Parathyroid adenoma (tissue), 2 donors: ENCODE measurements at regions not wholly inside any gene's neighbourhood (a gene's known extent, or its start where the extent isn't known, plus 50 kb on each side); places are given as distances from the start of the nearest gene placed in this dataset.
"Not testable (repeated sequence)": the region's sequence is repeated elsewhere in the genome, so short reads cannot be mapped to it uniquely, and the experiment has no call there.

Experiments used
- H2AFZ ChIP-seq: fragments of 300-600 bp; sonication (generic); one replicate; pipeline ENCODE4 v1.7.0; 2017; ENCODE audit warnings: antibody characterized with exemption, mild to moderate bottlenecking
- H3K27ac ChIP-seq: fragments of 300-600 bp; sonication (generic); one replicate; pipeline ENCODE4 v1.7.0; 2017
- H3K27me3 ChIP-seq: fragments of 300-600 bp; sonication (generic); one replicate; pipeline ENCODE4 v1.7.0; 2017; ENCODE audit warnings: low read length; ENCODE audit not compliant: control insufficient read depth, insufficient read depth
- H3K36me3 ChIP-seq: fragments of 300-600 bp; sonication (generic); one replicate; pipeline ENCODE4 v1.7.0; 2017; ENCODE audit warnings: low read length; ENCODE audit not compliant: control insufficient read depth, insufficient read depth
- H3K4me1 ChIP-seq: fragments of 300-600 bp; sonication (generic); one replicate; pipeline ENCODE4 v1.7.0; 2017; ENCODE audit warnings: control low read depth
- H3K4me2 ChIP-seq: fragments of 300-600 bp; sonication (generic); one replicate; pipeline ENCODE4 v1.7.0; 2017; ENCODE audit warnings: low read length
- H3K4me3 ChIP-seq: fragments of 300-600 bp; sonication (generic); one replicate; pipeline ENCODE4 v1.7.0; 2017; ENCODE audit warnings: low read depth, low read length
- H3K79me2 ChIP-seq: fragments of 300-600 bp; sonication (generic); one replicate; pipeline ENCODE4 v1.7.0; 2017; ENCODE audit warnings: control low read depth
- H3K9ac ChIP-seq: fragments of 300-600 bp; sonication (generic); one replicate; pipeline ENCODE4 v1.7.0; 2017; ENCODE audit warnings: mild to moderate bottlenecking
- H3K9me3 ChIP-seq: fragments of 300-600 bp; sonication (generic); one replicate; pipeline ENCODE4 v1.7.0; 2017; ENCODE audit warnings: low read length; ENCODE audit not compliant: control insufficient read depth
- TF ChIP-seq, protein P1 (sequence below): fragments of 300-600 bp; sonication (generic); IDR thresholded peaks from one replicate; pipeline ENCODE4 v1.7.0; 2017; ENCODE audit warnings: antibody characterized with exemption, mild to moderate bottlenecking
- donor health status: primary hyperparathyroidism.

DNA sequence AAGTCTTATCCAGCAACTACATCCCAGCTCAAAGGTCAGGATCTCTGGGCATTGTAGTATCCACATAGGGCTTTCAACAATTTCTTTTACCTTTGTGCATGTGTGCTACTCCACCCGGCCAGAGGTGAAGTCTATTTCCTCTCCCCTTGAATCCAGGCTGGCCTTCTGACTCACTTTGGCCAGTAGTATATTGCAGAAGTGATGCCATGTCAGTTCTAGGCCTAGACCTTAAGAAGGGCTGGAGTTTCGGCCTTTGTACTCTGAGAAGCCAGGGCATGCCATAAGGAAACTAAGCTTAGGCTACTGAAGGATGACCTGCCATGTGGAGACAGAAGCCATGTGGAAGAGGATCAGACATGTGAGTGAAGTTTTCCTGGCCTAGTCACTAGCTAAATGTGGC is 191.2 kb upstream of the ATP6AP2 start:
- H3K36me3 ChIP-seq = no peaks in the 10 kb centered on the region
- no peak overlapping the region for H3K9ac ChIP-seq
- no peak overlapping the region for H2AFZ ChIP-seq
- H3K79me2 ChIP-seq = no peaks in the 10 kb centered on the region
- TF ChIP-seq, protein P1, sequence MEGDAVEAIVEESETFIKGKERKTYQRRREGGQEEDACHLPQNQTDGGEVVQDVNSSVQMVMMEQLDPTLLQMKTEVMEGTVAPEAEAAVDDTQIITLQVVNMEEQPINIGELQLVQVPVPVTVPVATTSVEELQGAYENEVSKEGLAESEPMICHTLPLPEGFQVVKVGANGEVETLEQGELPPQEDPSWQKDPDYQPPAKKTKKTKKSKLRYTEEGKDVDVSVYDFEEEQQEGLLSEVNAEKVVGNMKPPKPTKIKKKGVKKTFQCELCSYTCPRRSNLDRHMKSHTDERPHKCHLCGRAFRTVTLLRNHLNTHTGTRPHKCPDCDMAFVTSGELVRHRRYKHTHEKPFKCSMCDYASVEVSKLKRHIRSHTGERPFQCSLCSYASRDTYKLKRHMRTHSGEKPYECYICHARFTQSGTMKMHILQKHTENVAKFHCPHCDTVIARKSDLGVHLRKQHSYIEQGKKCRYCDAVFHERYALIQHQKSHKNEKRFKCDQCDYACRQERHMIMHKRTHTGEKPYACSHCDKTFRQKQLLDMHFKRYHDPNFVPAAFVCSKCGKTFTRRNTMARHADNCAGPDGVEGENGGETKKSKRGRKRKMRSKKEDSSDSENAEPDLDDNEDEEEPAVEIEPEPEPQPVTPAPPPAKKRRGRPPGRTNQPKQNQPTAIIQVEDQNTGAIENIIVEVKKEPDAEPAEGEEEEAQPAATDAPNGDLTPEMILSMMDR = no peak
- H3K9me3 ChIP-seq = no peaks in the 10 kb centered on the region
- no peaks in the 10 kb centered on the region for H3K4me1 ChIP-seq
- no peak overlapping the region for H3K27ac ChIP-seq
- H3K27me3 ChIP-seq = no peaks in the 10 kb centered on the region
- no peak overlapping the region for H3K4me2 ChIP-seq
- no peak overlapping the region for H3K4me3 ChIP-seq

DNA sequence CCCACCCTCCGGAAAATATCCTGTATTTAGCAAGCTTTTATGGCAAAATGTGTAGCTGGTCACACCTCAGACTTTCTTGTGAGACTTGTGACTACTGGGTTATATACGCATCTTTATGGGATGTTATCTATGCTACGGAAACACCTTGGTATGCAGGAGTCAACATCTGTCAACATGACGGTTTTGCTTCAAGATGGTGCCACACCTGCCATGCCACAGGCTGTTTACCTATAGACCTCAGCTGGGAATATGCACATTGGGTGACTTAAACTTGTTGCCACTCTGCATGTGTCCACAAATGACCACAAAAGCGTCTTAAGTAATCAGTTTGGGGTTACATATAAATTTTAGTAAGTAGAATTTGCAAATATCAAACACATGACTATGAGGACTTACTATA is 192.3 kb upstream of the ATP6AP2 start:
- TF ChIP-seq, protein P1 = no peak
- Histone ChIP-seq H3K4me1 (no peaks in the 10 kb centered on the region), H3K27ac (no peak overlapping the region), H3K9ac (no peak overlapping the region), H3K4me2 (no peak overlapping the region), H3K36me3 (no peaks in the 10 kb centered on the region), H3K79me2 (no peaks in the 10 kb centered on the region), H3K9me3 (no peaks in the 10 kb centered on the region), H3K4me3 (no peak overlapping the region), H2AFZ (no peak overlapping the region), H3K27me3 (no peaks in the 10 kb centered on the region)

DNA sequence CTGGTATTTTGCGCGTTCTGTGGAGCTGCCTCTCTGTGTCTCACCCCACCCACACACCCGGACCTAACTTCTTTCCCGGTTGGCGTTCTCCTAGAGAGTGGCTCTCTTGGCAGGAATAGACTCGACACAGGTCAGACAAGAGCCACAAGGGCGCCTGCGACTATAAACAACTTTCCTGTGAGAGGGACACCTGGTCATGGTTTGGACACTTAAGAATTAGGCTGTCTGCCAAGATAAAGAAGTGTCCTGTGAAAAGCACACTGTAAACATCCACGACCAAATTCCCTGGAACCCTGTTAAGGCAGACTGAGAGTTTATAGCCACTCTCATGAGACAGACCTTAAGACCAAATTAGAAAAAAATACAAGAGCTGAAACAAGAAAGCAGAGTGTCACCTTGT is 192.9 kb upstream of the ATP6AP2 start:
- not testable (repeated sequence) for H3K36me3 ChIP-seq, H3K9ac ChIP-seq, H3K4me3 ChIP-seq, H3K9me3 ChIP-seq, H3K79me2 ChIP-seq, H3K27ac ChIP-seq, H3K27me3 ChIP-seq, H3K4me1 ChIP-seq, H3K4me2 ChIP-seq
- peak overlapping the region; percentile 42 for H2AFZ ChIP-seq

DNA sequence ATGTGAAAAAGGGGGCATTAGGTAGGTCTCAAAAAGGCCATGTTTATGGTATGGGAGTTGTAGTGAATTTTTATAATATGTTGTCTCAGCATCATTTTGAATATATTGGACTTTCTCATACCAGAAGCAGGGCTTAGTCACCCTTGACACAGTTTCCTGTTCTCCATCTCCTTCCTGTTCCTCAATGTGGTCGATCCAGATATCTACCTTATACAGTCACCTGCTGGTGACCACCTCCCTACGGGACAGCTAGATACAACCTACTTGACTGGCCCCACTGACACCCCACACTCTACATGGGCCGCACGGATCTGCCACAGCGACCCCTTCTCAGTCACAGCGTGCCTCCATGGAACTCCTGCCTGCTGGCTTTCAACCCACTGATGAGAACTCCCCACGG is 193.5 kb upstream of the ATP6AP2 start:
- not testable (repeated sequence) for H3K9ac ChIP-seq, H3K4me3 ChIP-seq, H3K9me3 ChIP-seq, H2AFZ ChIP-seq, H3K4me2 ChIP-seq, H3K4me1 ChIP-seq, H3K27me3 ChIP-seq, H3K27ac ChIP-seq, H3K79me2 ChIP-seq, H3K36me3 ChIP-seq

DNA sequence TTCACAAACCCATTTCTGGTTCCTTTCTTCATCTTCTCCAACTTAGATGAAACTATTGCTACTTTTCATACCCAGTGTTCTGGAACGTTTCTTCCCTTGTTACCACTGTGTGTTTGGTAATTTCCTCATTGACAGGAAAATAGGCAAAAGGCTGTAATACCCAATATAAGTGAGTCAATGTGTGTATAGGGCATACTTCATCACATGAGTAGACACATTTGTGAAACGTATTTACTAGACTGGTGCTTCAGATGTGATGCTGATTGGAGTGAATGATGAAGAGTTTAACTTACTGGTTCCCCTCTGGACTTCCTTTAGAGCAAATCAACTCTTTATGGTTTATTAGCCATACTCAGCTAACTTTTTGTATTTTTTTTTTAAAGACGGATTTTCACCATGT is 195.1 kb upstream of the ATP6AP2 start:
- Histone ChIP-seq H3K9me3 (no peaks in the 10 kb centered on the region), H3K4me3 (no peak overlapping the region), H3K4me2 (no peak overlapping the region), H3K4me1 (no peaks in the 10 kb centered on the region), H2AFZ (no peak overlapping the region), H3K36me3 (no peaks in the 10 kb centered on the region), H3K79me2 (no peaks in the 10 kb centered on the region), H3K27me3 (no peaks in the 10 kb centered on the region), H3K27ac (no peak overlapping the region), H3K9ac (no peak overlapping the region)
- TF ChIP-seq, protein P1 = no peak

DNA sequence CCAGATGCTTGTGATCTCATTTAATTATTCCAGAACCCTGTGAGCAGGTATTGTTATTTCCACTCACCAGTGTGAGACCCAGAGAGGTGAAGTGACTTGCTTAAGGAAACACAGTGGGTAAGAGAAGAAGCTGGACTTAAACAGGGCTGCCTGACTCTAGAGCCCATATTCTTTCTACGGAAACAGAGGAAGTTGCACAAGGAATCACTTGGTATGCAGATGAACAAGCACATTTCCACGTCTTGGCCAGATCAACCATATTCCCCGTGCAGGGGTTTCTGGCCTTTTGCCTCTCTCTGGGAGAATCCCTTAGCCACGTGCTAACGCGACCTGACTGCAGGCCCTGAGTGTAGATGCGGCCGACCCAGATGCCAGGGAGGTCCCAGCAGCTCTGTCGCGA is 195.5 kb upstream of the ATP6AP2 start:
- Histone ChIP-seq H2AFZ (no peak overlapping the region), H3K27me3 (no peaks in the 10 kb centered on the region), H3K4me1 (no peaks in the 10 kb centered on the region), H3K4me2 (no peak overlapping the region), H3K9me3 (no peaks in the 10 kb centered on the region), H3K4me3 (no peak overlapping the region), H3K36me3 (no peaks in the 10 kb centered on the region), H3K9ac (no peak overlapping the region), H3K79me2 (no peaks in the 10 kb centered on the region), H3K27ac (no peak overlapping the region)
- TF ChIP-seq, protein P1 = no peak
